HG03432 (cell line): ENCODE measurements at regions not wholly inside any gene's neighbourhood (a gene's known extent, or its start where the extent isn't known, plus 50 kb on each side); places are given as distances from the start of the nearest gene placed in this dataset.
"Not testable (repeated sequence)": the region's sequence is repeated elsewhere in the genome, so short reads cannot be mapped to it uniquely, and the experiment has no call there.

Experiments used
- ATAC-seq: cut with Tn5 transposase; IDR thresholded peaks from one replicate; pipeline ENCODE4 v1.9.1; 2021; ENCODE audit warnings: mild to moderate bottlenecking, moderate library complexity; ENCODE audit not compliant: unreplicated experiment

DNA sequence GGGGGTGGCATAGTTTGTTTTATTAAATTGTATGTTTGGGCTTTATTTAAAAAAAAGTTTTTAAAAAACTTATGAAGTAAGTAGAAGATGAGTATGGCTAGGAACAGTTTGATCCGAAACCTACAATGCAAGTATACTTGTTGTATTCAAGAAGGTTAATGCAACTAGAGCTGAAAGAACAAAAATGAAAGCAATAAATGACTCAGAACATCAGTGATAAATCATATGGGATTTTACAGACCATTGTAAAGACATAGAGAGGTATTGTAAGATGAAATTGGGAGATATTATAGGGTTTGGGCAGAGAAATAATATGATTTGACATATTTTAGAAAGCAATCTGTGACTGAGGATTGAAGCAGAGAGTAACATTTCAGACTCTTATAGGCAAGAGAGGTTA is 1135.3 kb downstream of the SLITRK5 start:
- ATAC-seq = no peak

DNA sequence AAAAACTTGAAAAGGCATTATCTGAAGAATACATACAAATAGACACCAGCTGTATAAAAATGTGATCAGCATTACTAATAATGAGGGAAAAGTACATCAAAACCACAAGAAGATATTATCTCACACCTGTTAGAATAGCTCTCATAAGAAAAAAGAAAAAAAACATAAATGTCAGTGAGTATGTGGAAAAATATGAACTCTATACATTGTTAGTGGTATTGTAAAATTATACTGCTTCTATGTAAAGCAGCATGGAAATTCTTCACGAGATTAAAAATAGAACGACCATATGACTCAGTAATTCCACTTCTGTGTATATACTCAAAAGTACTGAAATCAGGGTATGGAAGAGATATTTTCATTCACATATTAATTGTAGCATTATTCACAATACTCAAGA is 1146.4 kb downstream of the SLITRK5 start:
- no peak for ATAC-seq

GRCh38 chr13:88823114-88823513 is 1151.9 kb downstream of the SLITRK5 start:
- no peak for ATAC-seq

DNA sequence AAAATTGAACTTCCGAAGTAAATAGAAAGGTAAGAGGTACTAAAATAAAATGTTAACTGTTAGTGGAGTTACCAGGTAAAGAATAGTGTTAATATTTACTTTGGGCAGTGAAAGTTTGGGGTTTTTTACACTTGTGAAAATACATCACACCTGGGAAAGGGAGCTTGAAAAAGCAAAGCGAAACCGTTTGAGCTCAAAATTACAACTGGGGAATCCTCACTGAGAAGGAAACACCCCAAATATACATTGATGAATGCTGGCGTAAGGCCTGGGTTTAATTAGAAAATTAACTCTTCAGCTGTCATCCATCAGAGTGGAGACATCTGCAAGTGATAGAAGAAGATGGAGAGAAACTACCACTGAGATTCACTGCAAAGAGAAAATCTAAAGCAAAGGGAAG is 1153.0 kb downstream of the SLITRK5 start:
- ATAC-seq = no peak

DNA sequence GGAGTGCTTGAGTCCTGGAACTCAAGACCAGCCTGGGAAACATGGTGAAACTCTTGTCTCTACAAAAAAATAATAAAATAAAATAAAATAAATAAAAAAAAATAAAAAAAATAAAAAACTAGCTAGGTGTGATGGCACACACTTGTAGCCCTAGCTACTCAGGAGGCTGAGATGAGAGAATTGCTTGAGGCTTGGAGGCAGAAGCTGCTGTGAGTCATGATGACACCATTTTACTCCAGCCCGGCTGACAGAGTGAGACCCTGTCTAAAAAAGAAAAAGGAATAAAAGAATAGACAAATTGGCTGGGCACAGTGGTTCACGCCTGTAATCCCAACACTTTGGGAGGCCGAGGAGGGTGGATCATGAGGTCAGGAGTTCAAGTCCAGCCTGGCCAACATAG is 1168.9 kb downstream of the SLITRK5 start:
- no peak for ATAC-seq

DNA sequence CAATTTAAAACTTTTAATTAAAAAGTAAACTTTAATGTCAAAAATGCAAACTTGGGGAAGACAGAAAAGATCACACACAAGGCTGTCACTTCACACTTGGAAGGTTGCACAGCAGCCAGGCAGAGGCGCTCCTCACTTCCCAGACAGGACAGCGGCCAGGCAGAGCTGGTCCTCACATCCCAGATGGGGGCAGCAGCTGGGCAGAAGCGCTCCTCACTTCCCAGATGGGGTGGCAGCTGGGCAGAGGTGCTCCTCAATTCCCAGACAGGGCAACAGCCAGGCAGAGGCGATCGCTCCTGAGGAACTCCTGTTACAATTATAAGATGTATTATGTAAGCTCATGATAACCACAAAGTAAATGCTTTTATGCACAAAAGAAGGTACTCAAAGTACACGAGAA is 1181.1 kb downstream of the SLITRK5 start:
- ATAC-seq = not testable (repeated sequence)

DNA sequence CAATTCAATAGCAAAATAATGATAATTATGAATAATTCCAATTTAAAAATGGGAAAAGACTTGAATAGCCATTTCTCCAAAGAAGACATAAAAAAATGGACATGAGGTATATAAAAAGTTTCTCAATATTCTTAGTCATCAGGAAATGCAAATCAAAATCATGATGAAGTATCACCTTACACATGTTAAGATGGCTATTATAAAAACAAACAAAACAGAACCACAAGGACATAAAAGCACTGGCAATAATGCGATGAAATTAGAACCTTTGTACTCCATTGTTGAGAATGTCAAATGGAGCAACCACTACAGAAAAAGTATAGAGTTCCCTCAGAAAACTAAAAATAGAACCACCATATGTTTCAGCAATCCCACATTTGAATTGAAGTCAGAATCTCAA is 1186.1 kb downstream of the SLITRK5 start:
- no peak for ATAC-seq

GRCh38 chr13:88862095-88862620 is 1191.0 kb downstream of the SLITRK5 start:
- ATAC-seq = no peak

- ATAC-seq = no peak
Observed at GRCh38 chr13:88863116-88863515, 1191.9 kb downstream of the SLITRK5 start.

DNA sequence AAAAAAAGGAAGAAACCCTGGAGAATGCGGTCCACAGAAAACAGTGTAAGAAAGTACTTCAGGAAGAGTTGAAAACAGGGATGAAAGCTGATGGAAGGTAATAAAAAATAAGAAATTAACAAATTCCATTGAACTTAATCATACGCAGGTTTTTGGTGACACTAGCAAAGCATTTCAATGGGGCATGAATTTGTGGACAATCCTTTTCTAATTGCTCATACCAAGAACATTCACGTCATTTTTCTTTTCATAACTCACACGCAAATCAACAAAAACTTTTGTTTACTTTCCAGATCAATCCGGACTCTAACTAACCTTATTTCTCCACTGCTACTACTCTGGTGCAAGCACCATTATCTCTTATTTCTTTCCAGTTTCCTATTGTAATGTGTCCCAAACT is 1195.0 kb downstream of the SLITRK5 start:
- ATAC-seq = no peak

- ATAC-seq = no peak
Observed at GRCh38 chr13:88883741-88884140, 1212.6 kb downstream of the SLITRK5 start.

DNA sequence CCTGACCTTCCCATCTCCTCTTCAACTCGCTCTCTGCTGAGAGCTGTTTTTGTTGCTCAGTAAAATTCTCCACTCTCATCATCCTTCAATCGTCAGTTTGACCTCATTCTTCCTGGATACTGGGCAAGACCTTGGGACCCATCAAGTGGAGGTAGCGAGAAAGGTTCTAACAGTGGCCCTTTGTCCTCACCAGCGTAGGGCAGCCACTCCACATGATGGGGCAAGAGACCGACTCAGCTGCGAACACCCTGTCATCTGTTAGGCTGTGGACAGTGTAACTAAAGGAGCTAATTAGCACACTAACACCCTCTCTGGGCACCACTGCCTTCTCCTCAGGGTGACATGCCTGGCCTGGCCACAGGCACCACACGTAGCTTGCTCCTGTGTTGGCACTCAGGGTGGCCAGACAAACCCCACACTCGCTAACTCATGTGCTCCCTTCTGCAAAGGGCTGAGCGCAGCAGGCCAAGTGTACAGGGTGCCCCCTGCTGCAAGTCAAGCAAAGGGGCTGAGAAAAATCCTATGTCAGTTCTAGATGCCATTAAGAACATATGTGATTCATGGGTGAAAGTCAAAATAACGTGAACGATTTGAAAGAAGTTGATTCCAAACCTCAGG is 1216.0 kb downstream of the SLITRK5 start:
- ATAC-seq = peak; percentile 40

- no peak for ATAC-seq
Observed at GRCh38 chr13:88895261-88895941, 1224.2 kb downstream of the SLITRK5 start.

DNA sequence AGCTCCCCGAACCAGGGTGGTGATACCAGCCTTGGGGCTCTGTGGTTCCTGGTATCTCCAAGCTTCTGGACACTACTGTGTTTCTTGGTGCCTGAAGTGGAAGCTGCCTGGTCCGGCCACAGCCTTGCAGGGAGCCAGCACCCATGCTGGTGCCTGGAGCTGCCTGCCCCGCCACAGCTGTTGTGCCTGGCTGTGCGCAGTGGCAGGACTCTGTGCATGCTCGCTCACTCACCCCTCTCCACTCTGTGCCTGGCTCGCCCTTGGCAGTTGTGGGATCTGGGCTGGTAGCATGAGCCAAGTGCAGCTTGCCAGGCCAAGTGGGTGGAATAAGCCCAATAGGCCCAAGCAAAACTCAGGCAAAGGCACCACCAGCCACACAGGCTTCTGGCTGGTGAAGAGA is 1225.3 kb downstream of the SLITRK5 start:
- ATAC-seq = no peak

DNA sequence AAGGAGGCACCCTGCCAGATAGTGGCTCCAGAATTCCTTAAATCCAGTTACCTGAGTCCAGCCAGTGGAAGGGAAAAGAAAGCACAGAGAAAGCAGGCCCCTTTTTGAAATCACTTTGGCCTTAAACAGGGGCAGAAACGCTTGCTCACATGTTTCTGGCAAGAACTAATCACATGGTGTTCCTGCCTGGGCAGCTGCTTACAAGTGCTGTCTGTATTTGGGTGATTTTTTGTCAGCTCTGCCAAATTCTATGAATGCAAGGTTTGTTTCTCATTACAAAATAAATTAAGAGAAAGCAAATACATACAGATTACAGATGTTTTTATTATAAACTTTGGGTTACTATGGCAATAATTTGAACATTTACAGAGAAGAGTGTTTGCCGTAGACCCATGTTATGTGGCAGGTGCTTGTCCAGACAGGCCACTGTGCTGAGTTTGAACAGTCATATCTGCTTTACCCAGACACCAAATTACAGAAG is 1237.8 kb downstream of the SLITRK5 start:
- ATAC-seq = peak; percentile 60

DNA sequence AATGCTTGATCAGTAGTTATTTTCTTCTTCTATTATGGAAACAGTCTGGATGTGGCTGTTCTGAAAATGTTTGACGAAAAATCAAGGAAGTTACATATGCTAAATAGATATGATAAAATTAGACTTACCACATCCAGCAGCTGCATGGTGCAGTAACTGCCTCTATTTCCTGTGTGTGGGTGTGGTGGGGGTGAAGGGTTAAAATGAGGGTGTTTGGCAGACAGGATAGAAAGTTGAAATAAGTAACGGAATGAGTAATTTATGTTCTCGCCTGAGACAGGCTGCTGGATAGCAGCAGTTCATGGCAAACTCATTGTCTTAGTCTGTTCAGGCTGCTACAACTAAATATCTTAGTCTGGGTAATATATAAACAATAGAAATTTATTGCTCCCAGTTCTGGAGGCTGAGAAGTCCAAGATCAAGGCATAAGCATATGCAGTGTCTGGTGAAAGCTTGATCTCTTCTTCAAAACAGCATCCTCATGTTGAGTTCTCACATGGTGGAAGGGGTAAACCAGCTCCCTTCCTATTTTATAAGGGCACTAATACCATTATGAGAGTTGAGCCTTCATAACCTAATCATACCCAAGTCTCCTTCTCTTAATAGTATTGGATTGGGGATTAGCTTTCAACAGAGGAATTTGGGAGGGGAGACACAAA is 1248.9 kb downstream of the SLITRK5 start:
- ATAC-seq = peak; percentile 99

GRCh38 chr13:88925954-88926353 is 1254.8 kb downstream of the SLITRK5 start:
- no peak for ATAC-seq

DNA sequence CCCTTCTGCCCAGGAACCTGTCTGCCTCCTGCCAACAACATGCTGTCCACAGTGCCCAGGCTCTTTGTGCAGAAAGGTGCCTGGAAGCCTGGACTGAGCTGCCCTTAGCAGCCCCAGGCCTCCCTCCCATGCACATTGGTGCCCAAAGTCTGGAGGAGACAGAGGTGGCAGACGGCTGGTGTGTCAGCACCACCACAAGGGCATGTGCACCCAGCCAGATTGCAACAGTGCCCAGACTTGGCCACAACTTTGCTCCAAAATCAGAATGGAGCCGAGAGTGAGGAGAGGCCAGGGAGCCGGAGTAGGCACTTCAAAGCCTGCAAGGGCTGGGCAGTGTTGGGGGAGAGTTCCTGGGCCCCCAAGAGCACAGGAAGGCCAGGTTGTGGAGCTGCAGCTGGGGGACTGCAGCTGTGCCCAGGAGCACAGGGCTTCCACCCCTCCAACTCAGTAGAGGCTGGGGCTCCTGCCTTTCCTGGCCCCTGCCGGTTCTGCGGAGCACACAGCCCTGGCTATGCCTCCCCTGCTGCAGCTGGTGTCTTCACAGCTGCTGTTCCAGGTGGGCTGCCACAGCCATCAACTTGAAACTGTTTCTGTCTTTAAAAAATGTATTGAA is 1255.8 kb downstream of the SLITRK5 start:
- ATAC-seq = no peak

- ATAC-seq = peak; percentile 71
Observed at GRCh38 chr13:88932950-88933349, 1261.8 kb downstream of the SLITRK5 start.

- ATAC-seq = no peak
Observed at GRCh38 chr13:88937384-88937783, 1266.2 kb downstream of the SLITRK5 start.

GRCh38 chr13:88945793-88946192 is 1274.6 kb downstream of the SLITRK5 start:
- no peak for ATAC-seq
